ENCODE measurements at regions not wholly inside any gene's neighbourhood (a gene's known extent, or its start where the extent isn't known, plus 50 kb on each side); places are given as distances from the start of the nearest gene placed in this dataset.
"Not testable (repeated sequence)": the region's sequence is repeated elsewhere in the genome, so short reads cannot be mapped to it uniquely, and the experiment has no call there.

DNA sequence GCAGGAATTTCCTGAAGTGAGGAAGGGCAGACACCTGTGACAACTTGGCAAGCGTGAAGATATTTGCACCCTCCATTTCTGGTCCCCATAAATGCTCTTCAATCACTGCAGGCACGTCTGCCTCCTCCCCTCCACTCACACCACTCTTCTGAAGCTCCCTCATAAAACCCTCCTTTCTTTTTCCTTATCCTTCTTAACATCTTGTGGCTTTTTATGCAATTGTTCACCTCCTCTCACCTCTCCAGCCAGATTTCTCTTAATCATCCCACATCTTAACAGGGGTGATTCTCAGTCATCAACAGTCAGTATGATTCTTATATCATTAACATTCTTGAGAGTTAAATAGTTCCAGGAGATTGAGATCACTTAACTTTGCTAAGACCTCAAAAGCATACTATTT is 277.4 kb downstream of the SPRY1 start:
- TF ChIP-seq CTCF (IDR thresholded peaks at IDR 0.05; ENCODE audit: low read depth, low read length) = no peak
- H3K4me3 ChIP-seq (ENCODE audit: low read depth, low read length) = no peak overlapping the region

DNA sequence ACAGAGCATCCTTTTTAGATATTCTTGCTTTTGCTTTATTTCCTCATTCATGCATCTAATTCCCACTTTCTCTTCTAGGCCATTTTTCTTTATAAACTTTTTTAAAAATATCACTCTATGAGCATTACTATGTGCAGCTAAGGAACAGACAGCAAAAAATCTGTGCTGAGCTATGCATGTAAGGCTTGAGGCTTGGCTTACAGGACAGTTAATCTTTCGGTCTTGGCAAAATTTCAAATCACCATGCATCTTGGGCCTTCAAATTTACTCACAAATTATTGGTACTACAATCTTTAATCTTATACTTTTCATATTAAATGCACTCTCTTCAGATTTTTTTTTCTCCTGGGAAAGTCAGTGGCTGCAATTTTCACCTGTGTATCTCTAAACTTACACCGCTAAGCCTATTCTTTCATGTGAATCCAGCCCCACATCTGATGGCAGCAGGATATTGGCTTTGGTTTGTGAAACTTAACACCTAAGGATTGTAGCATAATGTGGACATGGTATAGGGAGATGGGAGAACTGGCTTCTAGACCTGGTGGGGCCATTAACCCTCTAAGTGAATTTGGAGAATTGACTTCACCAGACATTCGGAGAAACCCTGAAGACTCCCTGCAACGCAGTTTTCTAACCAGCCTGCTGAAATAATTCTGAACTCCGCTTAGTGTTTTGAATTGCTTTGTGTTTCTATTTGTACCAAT is 278.3 kb downstream of the SPRY1 start:
- H3K4me3 ChIP-seq (ENCODE audit: low read depth, low read length) = no peak overlapping the region
- no peak for TF ChIP-seq CTCF (IDR thresholded peaks at IDR 0.05; ENCODE audit: low read depth, low read length)

- H3K4me3 ChIP-seq (ENCODE audit: low read depth, low read length) = no peak overlapping the region
- no peak for TF ChIP-seq CTCF (IDR thresholded peaks at IDR 0.05; ENCODE audit: low read depth, low read length)
Measured at GRCh38 chr4:123675567-123675966, 279.0 kb downstream of the SPRY1 start.

DNA sequence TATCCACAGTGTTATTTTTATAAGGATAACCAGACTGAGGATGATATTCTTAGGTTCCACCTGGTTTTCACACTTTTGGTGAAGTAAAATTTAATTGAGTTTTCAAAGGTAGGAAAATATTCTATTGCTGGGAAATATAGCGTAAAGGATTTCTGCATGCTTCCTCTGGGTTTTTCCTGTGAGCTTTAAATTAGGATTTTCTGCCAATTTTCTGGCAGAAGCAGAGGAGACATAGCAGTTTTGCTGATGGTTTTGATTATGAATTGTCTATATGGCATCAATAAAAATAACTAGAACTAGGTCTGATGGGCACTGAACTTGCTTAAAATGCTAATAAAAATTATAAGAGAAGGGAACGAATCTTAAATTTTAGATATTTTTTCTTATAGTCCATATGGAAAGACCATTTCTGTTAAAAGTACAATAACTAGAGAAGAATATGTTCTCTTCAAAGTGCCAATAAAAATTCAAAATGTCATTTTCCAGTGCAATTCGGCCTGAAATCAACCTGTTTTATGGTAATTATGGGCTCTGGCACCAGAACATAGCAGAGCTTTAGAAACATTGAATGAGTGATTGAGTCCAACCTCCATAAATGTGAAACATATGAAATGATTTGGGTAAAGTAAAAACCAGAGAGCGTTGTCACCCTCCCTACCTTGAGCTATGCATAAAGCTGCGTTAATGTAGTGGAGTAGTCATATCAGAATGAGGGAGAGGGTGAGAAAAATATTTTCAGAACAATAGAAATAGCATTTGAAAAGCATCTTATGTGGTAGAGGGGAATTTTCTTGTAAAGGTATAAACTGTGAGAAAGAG is 279.7 kb downstream of the SPRY1 start:
- no peak overlapping the region for H3K4me3 ChIP-seq (ENCODE audit: low read depth, low read length)
- TF ChIP-seq CTCF (IDR thresholded peaks at IDR 0.05; ENCODE audit: low read depth, low read length) = no peak

DNA sequence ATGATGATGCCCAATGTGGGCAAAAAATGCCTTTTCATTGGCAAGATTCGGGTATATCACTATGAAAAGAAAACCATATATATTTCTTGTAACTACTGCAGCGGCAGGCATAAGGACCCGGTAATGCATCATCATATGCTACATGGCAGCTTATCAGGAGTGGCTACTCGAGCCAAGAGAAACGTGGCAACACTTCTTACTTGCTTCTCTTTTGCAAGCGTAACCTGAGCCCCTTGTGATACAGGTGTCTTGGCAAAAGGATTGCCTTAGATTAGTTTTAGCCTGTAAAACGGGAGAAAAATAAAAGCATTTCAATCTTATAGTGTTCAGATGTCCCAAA is 280.3 kb downstream of the SPRY1 start:
- no peak for TF ChIP-seq CTCF (IDR thresholded peaks at IDR 0.05; ENCODE audit: low read depth, low read length)
- no peak overlapping the region for H3K4me3 ChIP-seq (ENCODE audit: low read depth, low read length)

DNA sequence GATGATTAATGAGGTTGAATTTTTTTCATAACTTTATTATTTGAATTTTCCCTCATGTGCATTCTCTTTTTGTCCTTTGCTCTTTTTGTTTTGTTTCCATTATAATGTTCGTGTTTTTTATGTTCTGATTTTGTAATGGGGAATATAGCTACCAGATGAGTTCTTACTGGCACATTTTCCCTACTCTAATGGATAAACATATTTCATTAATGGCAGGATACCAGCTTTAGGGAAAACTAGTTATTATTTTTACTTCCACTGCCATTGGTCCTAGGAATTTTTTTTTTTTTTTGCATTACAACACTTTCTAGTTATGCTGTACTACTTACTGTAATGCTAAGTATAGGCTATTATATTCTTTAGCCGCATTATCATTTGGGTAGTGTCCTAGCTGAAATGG is 286.3 kb downstream of the SPRY1 start:
- no peak overlapping the region for H3K4me3 ChIP-seq (ENCODE audit: low read depth, low read length)
- TF ChIP-seq CTCF (IDR thresholded peaks at IDR 0.05; ENCODE audit: low read depth, low read length) = no peak

DNA sequence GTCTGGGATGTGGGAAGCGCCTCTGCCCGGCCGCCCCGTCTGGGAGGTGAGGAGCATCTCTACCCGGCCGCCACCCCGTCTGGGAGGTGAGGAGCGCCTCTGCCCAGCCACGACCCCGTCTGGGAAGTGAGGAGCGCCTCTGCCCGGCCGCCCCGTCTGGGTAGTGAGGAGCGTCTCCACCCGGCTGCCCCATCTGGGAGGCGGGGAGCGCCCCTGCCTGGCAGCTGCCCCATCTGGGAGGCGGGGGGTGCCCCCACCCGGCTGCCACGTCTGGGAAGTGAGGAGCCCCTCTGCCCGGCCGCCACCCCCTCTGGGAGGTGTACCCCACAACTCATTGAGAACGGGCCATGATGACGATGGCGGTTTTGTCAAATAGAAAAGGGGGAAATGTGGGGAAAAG is 288.3 kb downstream of the SPRY1 start:
- H3K4me3 ChIP-seq (ENCODE audit: low read depth, low read length) = not testable (repeated sequence)

DNA sequence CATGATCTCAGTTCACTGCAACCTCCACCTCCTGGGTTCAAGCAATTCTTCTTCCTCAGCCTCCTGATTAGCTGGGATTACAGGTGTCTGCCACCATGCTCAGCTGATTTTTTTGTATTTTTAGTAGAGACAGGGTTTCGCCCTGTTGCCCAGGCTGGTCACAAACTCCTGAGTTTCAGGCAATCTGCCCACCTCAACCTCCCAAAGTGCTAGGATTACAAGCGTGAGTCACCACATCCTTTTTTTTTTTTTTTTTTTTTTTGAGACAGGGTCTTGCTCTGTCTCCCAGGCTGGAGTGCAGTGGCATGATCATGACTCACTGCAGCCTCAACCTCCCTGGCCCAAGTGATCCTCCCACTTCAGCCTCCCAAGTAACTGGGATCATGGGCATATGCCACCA is 298.9 kb downstream of the SPRY1 start:
- H3K4me3 ChIP-seq (ENCODE audit: low read depth, low read length) = not testable (repeated sequence)
